GM13976 (cell line): ENCODE measurements at regions not wholly inside any gene's neighbourhood (a gene's known extent, or its start where the extent isn't known, plus 50 kb on each side); places are given as distances from the start of the nearest gene placed in this dataset.
"Not testable (repeated sequence)": the region's sequence is repeated elsewhere in the genome, so short reads cannot be mapped to it uniquely, and the experiment has no call there.

Experiments
- DNase-seq: peaks from one replicate; pipeline ENCODE4 v3.0.0; 2012; ENCODE audit warnings: low spot score
- CTCF ChIP-seq: IDR thresholded peaks from 2 replicates; pipeline ENCODE4 v1.5.1; 2012; ENCODE audit warnings: borderline replicate concordance, mild to moderate bottlenecking; ENCODE audit not compliant: insufficient read depth; ENCODE audit errors: extremely low read depth, missing control alignments, control extremely low read depth
- in situ Hi-C: fragments of 300-500 bp; cut with MboI; formaldehyde crosslinking; loops from one replicate; pipeline ENCODE4 v1.12.0; 2022; ENCODE audit warnings: low sequenced_read_pairs, mixed read lengths, inconsistent platforms; ENCODE audit not compliant: unreplicated experiment

GRCh38 chr1:95297906-95298305 is 63.9 kb downstream of the RWDD3 start:
- DNase-seq, in situ Hi-C loops: not testable (repeated sequence)

- no peak for TF ChIP-seq CTCF
- in situ Hi-C loops, result no loop called here
- DNase-seq, result no peak
These were observed 67.1 kb downstream of the RWDD3 start for GRCh38 chr1:95301091-95301490.

- DNase-seq, result no peak
- in situ Hi-C loops, result no loop called here
These were observed 67.6 kb downstream of the RWDD3 start for GRCh38 chr1:95301614-95302013.

GRCh38 chr1:95304803-95305202 is 70.8 kb downstream of the RWDD3 start:
- DNase-seq, result no peak
- in situ Hi-C loops, result no loop called here
- TF ChIP-seq CTCF, result no peak

More at GRCh38 chr1:95301614-95302013, 67.6 kb downstream of the RWDD3 start:
- no peak for TF ChIP-seq CTCF

- TF ChIP-seq CTCF, result no peak
- no peak for DNase-seq
- in situ Hi-C loops, result no loop called here
These were observed 74.4 kb downstream of the RWDD3 start for GRCh38 chr1:95308276-95309030.

- no peak for TF ChIP-seq CTCF
- no peak for DNase-seq
- in situ Hi-C loops, result no loop called here
These were observed 75.0 kb downstream of the RWDD3 start for GRCh38 chr1:95309031-95309471.

GRCh38 chr1:95311014-95311413 is 77.0 kb downstream of the RWDD3 start:
- DNase-seq, result no peak
- in situ Hi-C loops, result no loop called here
- TF ChIP-seq CTCF, result no peak
